Stimulated activated CD8-positive, alpha-beta memory T cell treated with anti-CD3 and anti-CD28 coated beads, Interleukin-2, amount 100 ng/mL, for 1 hour (primary cell): ENCODE measurements at regions not wholly inside any gene's neighbourhood (a gene's known extent, or its start where the extent isn't known, plus 50 kb on each side); places are given as distances from the start of the nearest gene placed in this dataset.

Experiments
- DNase-seq, 2 donors: peaks; one replicate each; pipeline ENCODE4 v3.0.0-alpha.2; 2020; ENCODE audit warnings: low read depth in 2 of 2

DNA sequence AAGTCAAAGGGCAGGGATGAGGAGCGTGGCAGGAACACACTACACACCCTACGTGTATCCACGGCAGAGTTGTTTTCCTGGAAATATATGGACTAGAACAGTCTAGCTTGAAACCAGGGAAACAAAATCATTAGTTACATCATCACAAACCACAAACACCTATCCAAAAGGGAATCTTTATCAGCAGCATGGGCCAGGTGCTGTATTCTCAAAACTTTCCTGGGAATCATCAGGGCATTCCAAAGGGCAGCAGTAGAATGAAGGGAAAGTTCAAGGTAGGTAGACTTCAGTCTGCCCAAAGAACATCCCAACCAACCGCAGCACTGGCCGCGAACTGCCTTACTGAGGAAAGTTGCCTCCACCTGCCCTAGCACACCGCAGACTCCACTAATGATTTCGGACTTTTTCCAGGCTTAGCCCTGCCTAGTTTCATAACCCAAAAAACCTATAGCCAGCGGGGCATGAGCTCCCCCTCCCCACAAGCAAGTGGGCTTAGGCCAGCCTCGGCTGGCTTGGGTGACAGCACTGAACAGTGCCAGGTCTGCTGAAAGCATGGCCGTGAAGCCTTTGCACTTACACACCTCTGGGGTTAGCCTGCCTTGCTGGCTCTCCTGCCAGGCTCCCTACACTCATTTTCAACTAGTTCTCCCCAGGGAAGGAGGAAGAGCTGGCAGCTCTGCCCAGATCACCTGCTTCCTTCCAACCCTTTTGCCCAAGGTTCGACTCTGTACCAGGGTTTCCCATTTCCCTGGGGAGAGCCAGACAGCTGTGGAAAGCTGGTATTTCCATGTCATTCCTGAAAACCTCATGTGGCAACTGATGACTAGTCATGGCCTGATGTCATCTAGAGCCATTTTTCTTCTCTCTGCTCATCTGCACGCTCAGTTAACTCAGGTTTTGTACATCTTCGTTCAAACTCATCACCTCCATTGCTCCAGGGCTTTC lies 77.3 kb upstream of the UBAC2 start:
- DNase-seq, result no peak

- no peak for DNase-seq
These were observed 76.6 kb upstream of the UBAC2 start for GRCh38 chr13:99124046-99124400.

GRCh38 chr13:99124794-99125316 lies 75.8 kb upstream of the UBAC2 start:
- DNase-seq, result no peak

DNA sequence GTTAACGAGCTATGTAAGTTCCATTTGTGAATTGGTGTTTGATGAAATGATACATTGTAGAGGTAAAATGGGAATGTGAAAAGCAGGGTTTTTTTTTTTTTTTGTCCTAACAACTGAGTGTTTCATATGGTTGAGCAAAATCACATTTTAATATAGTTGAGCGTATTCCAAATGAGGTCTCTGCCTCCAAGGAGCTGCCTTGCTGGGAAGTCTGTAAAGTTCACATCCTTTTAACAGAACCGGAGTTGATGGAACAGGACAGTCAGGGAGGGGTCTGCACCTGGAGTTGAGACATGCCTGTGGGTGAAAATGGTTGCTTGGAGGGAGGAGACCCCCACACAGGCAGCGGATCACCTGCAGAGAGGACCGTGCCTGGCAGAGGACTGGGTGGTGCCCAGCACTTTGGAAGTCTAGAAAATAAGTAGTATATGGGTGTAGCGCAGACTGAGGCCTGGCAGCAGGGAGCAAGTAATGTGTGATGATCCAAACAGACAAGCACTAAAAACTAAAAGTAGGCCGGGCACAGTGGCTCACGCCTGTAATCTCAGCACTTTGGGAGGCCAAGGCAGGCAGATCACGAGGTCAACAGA lies 75.2 kb upstream of the UBAC2 start:
- DNase-seq, result no peak

DNA sequence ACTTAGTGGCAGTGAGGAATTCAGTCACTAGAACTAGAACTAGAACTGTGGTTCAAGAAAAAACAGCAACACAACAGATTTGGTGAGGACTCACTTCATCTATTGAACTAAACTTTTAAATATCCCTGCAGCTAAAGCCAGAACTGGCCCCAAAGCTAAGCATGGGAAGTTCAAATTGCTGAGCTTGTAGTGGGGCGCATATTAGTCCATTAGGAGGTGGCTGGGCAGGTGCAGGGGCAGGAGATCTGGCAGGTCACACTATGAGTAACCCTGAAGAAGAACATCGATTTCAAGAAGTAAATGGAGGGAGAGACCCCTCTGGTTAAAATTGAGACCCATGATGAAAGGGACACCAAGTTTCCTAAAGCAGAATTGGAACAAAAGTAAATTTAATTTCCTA lies 73.8 kb upstream of the UBAC2 start:
- no peak for DNase-seq

DNA sequence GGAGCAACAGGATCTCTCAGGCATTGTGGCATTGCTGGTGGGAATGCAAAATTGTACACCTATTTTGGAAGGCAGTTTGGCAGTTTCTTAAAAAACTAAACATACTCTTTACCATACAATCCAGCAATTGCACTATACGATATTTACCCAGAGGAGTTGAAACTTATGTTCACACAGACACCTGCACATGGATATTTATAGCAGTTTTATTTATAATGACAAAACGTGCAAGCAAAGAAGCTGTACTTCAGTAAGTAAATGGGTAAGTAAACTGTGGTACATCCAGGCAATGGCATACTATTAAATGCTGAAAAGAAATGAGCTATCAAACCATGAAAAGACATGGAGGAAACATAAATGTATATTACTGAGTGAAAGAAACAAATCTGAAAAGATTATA lies 71.6 kb upstream of the UBAC2 start:
- no peak for DNase-seq

DNA sequence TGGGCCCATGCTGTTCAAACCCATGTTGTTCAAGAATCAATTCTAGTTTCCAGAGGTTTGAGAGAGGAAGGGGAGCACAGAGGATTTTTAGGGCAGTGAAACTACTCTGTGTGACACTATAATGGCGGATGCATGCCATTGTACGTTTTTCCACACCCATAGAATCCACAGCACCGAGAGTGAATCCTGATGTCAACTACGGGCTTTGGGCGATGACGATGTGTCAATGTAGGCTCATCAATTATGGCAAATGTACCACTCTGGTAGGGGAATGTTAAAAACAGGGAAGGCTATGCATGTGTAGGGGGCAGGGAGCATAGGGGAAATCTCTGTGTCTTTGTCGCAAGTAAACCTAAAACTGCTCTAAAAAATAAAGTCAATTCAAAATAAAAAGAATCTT lies 70.7 kb upstream of the UBAC2 start:
- no peak for DNase-seq

DNA sequence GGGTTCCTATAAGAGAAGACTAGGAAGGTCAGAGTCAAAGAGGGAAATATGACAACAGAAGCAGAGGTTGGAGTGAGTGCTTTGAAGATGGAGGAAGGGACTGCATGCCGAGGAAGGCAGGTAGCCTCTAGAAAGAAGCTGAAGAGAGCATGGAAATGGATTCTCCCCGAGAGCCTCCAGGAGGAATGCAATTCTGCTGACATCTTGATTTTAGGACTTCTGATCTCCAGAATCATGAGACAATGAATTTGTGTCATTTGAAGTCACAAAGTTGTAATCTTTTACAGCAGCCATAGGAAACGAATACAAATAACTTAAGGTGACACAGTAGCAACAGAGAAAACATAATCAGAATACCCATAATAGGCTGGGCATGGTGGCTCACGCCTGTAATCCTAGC lies 69.2 kb upstream of the UBAC2 start:
- DNase-seq, result no peak

GRCh38 chr13:99132295-99132835 lies 68.3 kb upstream of the UBAC2 start:
- DNase-seq, result no peak

GRCh38 chr13:99133230-99133629 lies 67.4 kb upstream of the UBAC2 start:
- no peak for DNase-seq

DNA sequence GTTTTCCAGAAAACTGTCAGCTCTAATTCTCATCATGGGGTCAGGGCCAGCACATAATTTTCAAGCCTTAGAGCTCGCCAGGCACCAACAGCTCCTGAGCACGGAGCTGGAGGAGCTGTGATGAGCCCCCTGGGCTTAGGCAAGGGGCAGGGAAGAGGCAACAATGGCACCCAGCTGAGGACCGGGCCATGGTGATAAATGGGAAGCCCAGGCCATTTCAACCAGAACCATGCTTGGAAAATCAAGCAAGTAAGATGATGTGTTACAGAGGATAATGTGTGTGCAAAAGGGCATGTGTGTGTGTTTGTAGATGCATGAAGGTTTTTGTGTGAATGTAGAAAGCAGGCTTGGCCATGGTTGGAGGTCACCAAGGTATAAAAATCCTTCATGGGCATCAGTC lies 66.8 kb upstream of the UBAC2 start:
- no peak for DNase-seq

DNA sequence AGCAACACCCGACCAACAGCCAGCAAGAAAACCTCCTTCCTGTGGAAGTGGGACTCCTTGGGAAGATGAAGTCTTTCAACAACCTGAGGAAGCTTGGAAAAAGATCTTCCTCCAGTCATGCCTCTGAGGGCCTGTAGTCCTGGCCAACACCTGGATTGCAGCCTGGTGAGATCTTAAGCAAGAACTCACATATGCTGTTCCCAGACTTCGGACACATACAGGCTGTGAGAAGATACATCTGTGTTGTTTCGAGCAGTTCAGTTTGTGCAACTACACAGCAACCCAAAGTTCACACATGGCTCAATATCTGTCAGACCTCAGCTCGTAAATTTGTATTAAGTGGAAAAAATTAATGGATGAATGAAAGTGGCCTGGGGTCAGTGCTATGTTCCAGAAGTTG lies 65.1 kb upstream of the UBAC2 start:
- DNase-seq, result no peak

DNA sequence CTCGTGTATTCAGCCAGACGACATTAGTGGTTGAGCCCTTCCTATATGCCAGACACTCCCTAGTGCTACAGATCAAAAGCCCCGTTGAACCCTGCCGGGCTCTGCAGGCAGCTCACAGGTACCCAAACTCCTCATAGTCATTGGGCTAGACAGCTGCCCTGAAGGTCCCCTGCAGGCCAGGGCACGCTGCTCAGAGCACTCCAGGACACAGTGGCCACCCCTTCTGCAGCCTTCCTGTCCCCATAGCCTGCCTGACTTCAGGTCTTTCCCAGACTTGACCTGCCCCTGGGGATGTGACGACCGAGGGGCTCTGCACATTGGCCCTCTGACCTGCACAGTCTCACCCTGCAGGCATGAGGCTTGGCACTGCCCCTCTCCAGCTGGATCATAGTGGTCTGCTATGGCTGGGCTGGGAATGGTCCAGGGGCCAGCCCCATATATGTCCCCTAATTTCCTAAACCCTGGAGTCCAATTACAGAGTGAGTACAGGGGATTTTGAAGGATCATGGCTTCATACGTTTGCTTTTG lies 64.2 kb upstream of the UBAC2 start:
- no peak for DNase-seq

DNA sequence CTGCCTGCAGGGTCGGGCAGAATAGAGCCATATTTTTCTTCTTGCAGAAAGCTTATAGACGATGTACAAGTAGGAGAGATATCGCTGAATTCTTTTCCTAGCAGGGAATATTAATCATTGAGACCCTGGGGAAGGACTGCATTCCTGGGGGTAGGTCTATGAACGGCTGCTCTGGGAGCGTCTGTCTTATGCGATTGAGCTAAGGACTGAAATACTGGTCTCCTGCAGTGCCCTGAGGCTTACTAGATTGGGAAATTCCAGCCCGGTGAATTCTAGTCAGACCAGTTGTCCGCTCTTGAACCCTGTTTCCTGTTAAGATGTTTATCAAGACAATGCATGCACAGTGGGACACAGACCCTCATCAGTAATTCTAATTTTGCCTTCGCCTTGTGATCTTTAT lies 59.8 kb upstream of the UBAC2 start:
- no peak for DNase-seq

- no peak for DNase-seq
These were observed 56.8 kb upstream of the UBAC2 start for GRCh38 chr13:99143904-99144303.

DNA sequence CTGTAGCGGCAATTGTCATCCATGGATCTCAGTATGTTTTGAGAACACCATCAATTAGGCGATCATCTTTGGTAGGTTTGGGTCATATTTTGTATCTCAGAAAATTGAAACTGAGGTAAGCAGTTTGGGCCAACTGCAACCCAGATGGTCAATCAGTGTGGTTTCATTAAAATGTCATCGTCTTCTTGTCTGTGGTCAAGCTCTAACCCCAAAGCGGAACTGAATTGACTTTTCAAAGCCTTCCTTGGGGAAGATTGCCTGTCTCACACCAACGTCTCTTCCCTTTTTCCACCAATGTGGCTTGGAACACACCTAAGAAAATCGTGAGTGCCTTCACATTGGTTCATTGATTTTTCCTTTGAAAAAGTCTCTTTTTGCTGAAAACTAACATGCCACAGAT lies 56.3 kb upstream of the UBAC2 start:
- DNase-seq, result no peak

DNA sequence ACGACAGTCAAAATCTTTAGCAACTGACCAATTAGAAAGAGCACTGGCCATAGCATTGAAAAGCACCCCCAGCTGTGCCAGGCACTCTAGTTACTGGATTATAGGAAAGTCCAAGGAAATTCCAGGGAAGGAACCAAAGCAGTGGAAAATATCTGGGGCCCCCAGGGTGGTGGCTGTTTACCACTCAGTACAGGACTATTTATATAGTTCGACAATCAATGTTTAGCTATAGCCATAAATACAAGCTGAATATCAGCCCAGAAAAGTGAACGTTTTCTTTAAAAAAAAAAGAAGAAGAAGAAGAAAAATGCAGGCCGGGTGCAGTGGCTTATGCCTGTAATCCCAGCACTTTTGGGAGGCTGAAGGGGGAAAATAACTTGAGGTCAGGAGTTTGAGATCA lies 55.2 kb upstream of the UBAC2 start:
- no peak for DNase-seq

DNA sequence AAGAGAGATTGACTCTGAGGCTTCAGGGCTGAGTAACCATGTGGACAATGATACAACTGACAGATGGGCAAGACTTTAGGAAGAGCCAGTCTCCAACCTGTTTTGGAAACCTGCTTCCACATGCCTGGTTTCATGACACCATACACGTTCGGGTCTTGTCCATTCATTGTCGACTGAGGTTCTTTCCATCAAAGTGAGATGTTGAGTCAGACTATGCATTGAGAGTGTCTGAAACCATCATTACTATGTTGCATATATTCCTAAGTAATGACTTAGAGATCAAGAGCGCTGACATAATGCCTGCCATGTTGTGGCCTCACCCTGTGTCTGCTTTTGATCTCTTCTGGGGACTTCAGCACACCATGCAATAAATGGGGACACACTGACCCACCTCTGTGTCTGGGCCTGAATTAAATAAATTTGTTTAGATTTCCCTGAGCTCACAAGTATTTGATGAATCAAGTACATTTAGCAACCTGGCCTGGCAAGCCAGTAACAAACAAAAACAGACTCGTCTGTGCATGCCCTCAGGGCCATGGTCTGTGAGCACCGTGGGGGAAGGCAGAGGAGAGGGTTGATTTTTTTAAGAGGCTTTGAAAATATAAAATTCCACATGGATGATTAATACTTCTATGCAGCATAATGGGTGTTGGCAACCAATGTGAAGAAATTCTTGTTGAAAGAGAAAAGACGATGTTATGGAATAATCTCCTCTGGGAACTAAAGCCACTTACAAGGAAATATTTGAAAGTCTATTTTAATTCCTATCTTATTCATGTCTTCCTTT lies 49.9 kb upstream of the UBAC2 start:
- DNase-seq, result no peak
